ENCODE measurements at regions not wholly inside any gene's neighbourhood (a gene's known extent, or its start where the extent isn't known, plus 50 kb on each side); places are given as distances from the start of the nearest gene placed in this dataset.

DNA sequence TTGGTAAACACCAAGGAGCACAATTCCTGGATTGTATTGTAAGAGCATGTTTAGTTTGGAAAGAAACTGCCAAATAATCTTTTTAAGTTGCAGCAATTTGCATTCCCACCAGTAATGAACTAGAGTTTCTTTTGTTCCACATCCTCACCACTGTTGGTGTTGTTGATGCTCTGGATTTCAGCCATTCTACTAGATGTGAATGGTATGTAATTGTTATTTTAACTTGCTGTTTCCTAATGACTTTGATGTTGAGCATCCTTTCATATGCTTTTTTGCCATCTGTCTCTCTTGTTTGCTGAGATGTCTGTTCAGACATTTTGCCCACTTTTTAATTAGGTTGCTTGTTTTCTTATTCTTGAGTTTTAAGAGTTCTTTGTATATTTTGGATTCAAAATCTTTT lies 1654.1 kb downstream of the GRIK2 start:
- ATAC-seq: no peak
- DNase-seq: no peak

DNA sequence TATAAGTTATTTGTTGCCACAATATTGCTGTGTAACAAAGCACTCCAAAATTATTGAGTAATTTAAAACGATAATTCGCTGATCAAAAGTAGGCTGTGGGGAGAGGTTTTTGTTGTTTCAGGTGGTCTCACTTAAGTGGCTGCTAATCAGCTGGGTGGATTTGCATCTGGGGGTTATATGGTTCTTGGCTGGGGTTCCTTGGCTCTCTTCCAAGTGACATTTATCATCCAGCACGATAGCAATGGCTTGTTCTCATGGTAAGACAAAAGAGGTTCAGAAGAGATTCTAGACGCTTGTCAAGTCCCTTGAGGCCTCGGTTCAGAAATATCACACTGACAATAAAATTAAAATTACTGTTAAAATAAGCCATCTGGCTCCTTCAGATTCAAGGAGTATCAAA lies 1648.8 kb downstream of the GRIK2 start:
- Histone ChIP-seq H3K4me1 (ENCODE audit: low read depth) (no peaks in the 10 kb centered on the region), H3K4me3 (no peak overlapping the region), H3K9me3 (no peaks in the 10 kb centered on the region), H3K36me3 (ENCODE audit: low read depth) (no peaks in the 10 kb centered on the region)
- intact Hi-C loops (cut with DNase I, micrococcal nuclease): no loop called here
- ATAC-seq (no peak), DNase-seq (no peak)
- TF ChIP-seq, protein P1, sequence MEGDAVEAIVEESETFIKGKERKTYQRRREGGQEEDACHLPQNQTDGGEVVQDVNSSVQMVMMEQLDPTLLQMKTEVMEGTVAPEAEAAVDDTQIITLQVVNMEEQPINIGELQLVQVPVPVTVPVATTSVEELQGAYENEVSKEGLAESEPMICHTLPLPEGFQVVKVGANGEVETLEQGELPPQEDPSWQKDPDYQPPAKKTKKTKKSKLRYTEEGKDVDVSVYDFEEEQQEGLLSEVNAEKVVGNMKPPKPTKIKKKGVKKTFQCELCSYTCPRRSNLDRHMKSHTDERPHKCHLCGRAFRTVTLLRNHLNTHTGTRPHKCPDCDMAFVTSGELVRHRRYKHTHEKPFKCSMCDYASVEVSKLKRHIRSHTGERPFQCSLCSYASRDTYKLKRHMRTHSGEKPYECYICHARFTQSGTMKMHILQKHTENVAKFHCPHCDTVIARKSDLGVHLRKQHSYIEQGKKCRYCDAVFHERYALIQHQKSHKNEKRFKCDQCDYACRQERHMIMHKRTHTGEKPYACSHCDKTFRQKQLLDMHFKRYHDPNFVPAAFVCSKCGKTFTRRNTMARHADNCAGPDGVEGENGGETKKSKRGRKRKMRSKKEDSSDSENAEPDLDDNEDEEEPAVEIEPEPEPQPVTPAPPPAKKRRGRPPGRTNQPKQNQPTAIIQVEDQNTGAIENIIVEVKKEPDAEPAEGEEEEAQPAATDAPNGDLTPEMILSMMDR (IDR thresholded peaks at IDR 0.05): no peak

More for the DNA sequence above, 1654.1 kb downstream of the GRIK2 start:
- intact Hi-C loops (cut with DNase I, micrococcal nuclease): no loop called here
- Histone ChIP-seq H3K4me3 (no peak overlapping the region), H3K4me1 (ENCODE audit: low read depth) (no peaks in the 10 kb centered on the region), H3K9me3 (no peaks in the 10 kb centered on the region), H3K36me3 (ENCODE audit: low read depth) (no peaks in the 10 kb centered on the region)
- TF ChIP-seq, protein P1 (IDR thresholded peaks at IDR 0.05): no peak

DNA sequence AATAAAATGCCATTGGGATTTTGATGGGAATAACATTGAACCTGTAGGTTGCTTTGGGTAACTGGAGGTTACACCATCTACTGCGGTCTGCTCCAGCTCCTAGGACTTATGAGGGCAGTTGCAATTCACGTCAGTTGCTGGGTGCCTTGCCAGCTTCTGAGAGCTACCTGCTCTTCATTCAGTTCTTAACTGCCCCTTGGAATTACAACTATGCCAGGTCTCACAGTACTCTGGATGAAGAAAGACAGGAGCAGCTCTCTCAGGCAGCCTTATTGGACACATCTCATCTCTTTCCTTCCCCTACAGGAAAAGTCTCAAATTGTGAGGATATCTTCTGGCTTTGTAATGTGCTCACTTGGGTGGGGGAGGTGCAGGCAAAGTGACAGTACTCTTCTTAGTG lies 1643.3 kb downstream of the GRIK2 start:
- H3K9me3 ChIP-seq: no peaks in the 10 kb centered on the region
- intact Hi-C loops (cut with DNase I, micrococcal nuclease): no loop called here
- TF ChIP-seq, protein P1 (IDR thresholded peaks at IDR 0.05): no peak
- no peaks in the 10 kb centered on the region for H3K4me1 ChIP-seq (ENCODE audit: low read depth)
- no peak for ATAC-seq
- H3K36me3 ChIP-seq (ENCODE audit: low read depth): no peaks in the 10 kb centered on the region
- no peak overlapping the region for H3K4me3 ChIP-seq
- DNase-seq: no peak

DNA sequence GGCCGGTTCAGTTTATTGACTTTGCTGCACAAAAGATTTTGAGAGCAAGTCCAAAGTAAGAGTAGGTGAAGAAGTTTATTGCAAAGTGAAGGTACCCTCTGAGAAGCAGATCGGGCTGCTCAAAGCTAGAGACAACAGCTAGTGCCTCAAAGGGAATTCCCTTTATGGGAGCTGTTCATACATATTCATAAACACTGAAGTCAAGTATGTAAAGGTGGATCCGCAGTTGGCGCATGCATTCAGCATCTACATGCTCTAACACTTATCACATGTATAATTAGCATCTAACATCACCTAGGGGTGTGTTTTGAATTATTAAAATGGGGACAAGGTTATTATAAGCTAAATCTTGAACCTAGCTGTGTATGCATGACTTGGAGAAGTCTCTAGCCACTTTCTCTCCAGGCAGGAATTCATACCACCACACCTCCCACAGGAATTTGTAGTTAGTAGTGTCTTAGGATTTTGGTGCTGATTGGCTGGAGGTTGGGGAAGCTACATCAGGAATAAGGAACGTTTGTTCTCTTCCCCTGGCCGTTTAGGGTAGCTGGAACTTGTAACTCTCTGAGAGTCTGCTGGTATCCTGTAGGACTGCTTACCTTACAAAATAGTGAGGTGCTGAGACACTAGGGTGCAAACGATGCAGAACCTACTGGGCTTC lies 1633.9 kb downstream of the GRIK2 start:
- TF ChIP-seq, protein P1 (IDR thresholded peaks at IDR 0.05): no peak
- no peak for DNase-seq
- no peak for ATAC-seq
- no peaks in the 10 kb centered on the region for H3K9me3 ChIP-seq
- H3K36me3 ChIP-seq (ENCODE audit: low read depth): no peaks in the 10 kb centered on the region
- intact Hi-C loops (cut with DNase I, micrococcal nuclease): no loop called here
- no peak overlapping the region for H3K4me3 ChIP-seq
- H3K4me1 ChIP-seq (ENCODE audit: low read depth): no peaks in the 10 kb centered on the region

DNA sequence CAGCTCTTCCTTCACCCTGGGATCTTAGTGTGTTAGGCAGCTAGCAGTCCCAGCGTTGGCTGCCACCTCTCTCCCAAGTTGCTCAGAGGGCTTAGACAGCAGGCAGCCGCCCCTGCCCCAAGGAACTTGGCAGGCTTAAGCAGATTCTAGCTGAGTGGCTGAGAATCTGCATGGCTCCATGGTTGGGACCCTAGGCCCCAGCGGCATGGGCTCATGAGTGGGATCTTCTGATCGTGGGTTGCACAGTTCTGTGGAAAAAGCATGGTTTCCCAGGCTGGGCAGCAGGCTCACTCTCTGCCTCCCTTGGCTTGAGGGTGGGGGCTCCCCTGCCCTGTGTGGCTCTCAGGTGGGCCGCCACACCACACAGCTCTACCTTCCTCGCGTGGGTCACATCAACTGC lies 1624.9 kb downstream of the GRIK2 start:
- TF ChIP-seq, protein P1 (IDR thresholded peaks at IDR 0.05): no peak
- Histone ChIP-seq H3K9me3 (no peaks in the 10 kb centered on the region), H3K4me1 (ENCODE audit: low read depth) (no peaks in the 10 kb centered on the region), H3K4me3 (no peak overlapping the region), H3K36me3 (ENCODE audit: low read depth) (no peaks in the 10 kb centered on the region)
- no peak for DNase-seq
- intact Hi-C loops (cut with DNase I, micrococcal nuclease): no loop called here
- no peak for ATAC-seq

DNA sequence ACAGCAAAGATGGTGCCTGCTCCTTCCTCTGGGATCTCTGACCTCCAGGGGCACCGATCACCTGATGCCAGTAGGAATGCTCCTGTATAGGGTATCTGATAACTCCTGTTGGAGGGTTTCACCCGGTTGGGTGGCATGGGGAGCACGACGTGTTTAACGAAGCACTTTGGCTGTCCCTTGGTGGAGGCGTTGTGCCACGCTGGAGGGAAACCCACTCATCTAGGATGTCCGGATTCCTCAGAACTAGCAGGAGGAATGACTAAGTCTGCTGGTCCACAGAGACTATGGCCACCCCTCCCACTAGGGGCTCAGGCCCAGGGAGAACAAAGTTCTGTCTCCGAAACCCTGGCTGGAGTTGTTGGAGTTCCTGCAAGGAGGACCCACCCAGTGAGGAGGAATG lies 1624.4 kb downstream of the GRIK2 start:
- Histone ChIP-seq H3K9me3 (no peaks in the 10 kb centered on the region), H3K4me1 (ENCODE audit: low read depth) (no peaks in the 10 kb centered on the region), H3K36me3 (ENCODE audit: low read depth) (no peaks in the 10 kb centered on the region), H3K4me3 (no peak overlapping the region)
- DNase-seq: no peak
- intact Hi-C loops (cut with DNase I, micrococcal nuclease): no loop called here
- ATAC-seq: no peak
- TF ChIP-seq, protein P1 (IDR thresholded peaks at IDR 0.05): no peak

Data from mucosa of descending colon (tissue), 3 donors.